GM12874 (cell line): ENCODE measurements at regions not wholly inside any gene's neighbourhood (a gene's known extent, or its start where the extent isn't known, plus 50 kb on each side); places are given as distances from the start of the nearest gene placed in this dataset.

ENCODE experiments used
- CTCF ChIP-seq: IDR thresholded peaks from 2 replicates; pipeline ENCODE4 v1.5.1; 2011; ENCODE audit warnings: low read depth, mild to moderate bottlenecking, control low read depth, low read length, moderate library complexity; ENCODE audit not compliant: insufficient read depth

GRCh38 chr6:155517294-155517693 is 61.7 kb upstream of the NOX3 start:
- TF ChIP-seq CTCF, result no peak

GRCh38 chr6:155510879-155511278 is 55.2 kb upstream of the NOX3 start:
- TF ChIP-seq CTCF, result no peak

- TF ChIP-seq CTCF, result no peak
These were observed 54.3 kb upstream of the NOX3 start for GRCh38 chr6:155509743-155510475.

GRCh38 chr6:155505608-155505989 is 50.0 kb upstream of the NOX3 start:
- no peak for TF ChIP-seq CTCF
